ENCODE measurements at regions not wholly inside any gene's neighbourhood (a gene's known extent, or its start where the extent isn't known, plus 50 kb on each side); places are given as distances from the start of the nearest gene placed in this dataset.

DNA sequence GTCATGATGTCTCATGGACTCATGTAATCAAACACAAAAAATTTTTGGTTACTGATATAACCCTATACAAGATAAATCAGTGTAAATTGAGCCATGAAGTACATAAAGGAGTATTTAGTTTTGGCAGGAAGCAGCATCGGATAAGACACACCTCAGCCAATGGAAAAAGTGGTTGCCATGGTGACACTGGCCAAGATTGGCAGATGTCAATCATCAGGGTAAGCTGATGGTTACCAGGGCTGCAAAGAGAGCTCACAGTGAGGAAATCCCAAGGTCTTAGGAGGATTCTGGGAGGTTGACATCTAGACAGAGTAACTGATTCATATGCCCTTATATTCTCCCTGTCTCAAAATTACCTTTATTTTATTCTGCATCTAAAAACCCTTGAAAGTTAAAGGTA, 203.8 kb upstream of the PCSK2 start:
- Histone ChIP-seq H3K36me3 (ENCODE audit: control insufficient read depth, low read depth, low read length) (no peaks in the 10 kb centered on the region), H3K4me3 (ENCODE audit: low read length) (no peak overlapping the region), H3K4me1 (ENCODE audit: control insufficient read depth, low read depth, low read length) (peaks cover 38% of the 10 kb centered on the region), H3K9ac (ENCODE audit: low read length) (no peak overlapping the region), H3K27me3 (ENCODE audit: control insufficient read depth, insufficient read depth, low read length) (no peaks in the 10 kb centered on the region), H3K9me3 (ENCODE audit: control insufficient read depth, low read depth, low read length) (peaks cover 1% of the 10 kb centered on the region), H3K27ac (ENCODE audit: low read length) (no peak overlapping the region)

DNA sequence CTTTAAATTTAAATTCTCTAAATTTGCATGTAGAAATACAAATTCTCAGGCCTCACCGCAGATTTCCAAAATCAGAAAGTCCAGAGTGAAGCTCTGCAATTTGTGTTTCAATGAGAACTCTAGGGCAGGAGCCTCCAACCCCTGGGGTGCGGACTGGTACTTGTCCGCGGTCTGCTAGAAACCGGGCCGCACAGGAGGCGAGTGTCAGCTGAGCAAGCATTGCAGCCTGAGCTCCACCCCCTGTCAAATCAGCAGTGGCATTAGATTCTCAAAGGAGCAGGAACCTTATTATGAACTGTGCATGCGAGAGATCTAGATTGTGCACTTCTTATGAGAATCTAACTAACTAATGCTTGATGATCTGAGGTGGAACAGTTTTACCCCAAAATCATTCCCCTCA, 203.0 kb upstream of the PCSK2 start:
- peaks cover 6% of the 10 kb centered on the region for H3K9me3 ChIP-seq (ENCODE audit: control insufficient read depth, low read depth, low read length)
- no peaks in the 10 kb centered on the region for H3K36me3 ChIP-seq (ENCODE audit: control insufficient read depth, low read depth, low read length)
- H3K4me3 ChIP-seq (ENCODE audit: low read length): peak overlapping the region; percentile 19
- peaks cover 38% of the 10 kb centered on the region for H3K4me1 ChIP-seq (ENCODE audit: control insufficient read depth, low read depth, low read length)
- H3K27ac ChIP-seq (ENCODE audit: low read length): no peak overlapping the region
- H3K9ac ChIP-seq (ENCODE audit: low read length): no peak overlapping the region
- H3K27me3 ChIP-seq (ENCODE audit: control insufficient read depth, insufficient read depth, low read length): no peaks in the 10 kb centered on the region

- no peaks in the 10 kb centered on the region for H3K27me3 ChIP-seq (ENCODE audit: control insufficient read depth, insufficient read depth, low read length)
- peak overlapping the region; percentile 32 for H3K27ac ChIP-seq (ENCODE audit: low read length)
- H3K4me1 ChIP-seq (ENCODE audit: control insufficient read depth, low read depth, low read length): peaks cover 38% of the 10 kb centered on the region
- H3K36me3 ChIP-seq (ENCODE audit: control insufficient read depth, low read depth, low read length): no peaks in the 10 kb centered on the region
- H3K4me3 ChIP-seq (ENCODE audit: low read length): peak overlapping the region; percentile 19
- no peak overlapping the region for H3K9ac ChIP-seq (ENCODE audit: low read length)
- peaks cover 6% of the 10 kb centered on the region for H3K9me3 ChIP-seq (ENCODE audit: control insufficient read depth, low read depth, low read length)
Observed at GRCh38 chr20:17024513-17025119, 202.2 kb upstream of the PCSK2 start.

DNA sequence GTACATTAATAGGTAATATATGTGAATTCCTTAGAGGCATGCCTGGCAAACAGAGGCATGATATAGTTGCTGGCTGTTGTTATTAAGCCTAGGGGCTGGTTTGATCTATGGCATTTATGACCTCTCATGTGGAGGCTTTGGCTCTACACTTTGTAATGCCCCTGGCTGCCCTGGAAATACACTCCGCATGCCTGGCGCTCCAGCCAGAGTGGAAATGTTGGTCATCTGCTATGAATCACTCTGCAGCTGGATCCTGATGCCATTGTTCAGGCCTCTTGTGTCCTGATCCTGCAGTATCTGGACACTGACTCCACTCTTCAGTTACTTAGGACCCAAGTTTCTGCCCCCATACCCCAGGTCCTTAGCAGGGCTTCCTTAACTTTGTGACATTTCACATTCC, 200.5 kb upstream of the PCSK2 start:
- Histone ChIP-seq H3K36me3 (ENCODE audit: control insufficient read depth, low read depth, low read length) (no peaks in the 10 kb centered on the region), H3K4me3 (ENCODE audit: low read length) (no peak overlapping the region), H3K9ac (ENCODE audit: low read length) (no peak overlapping the region), H3K9me3 (ENCODE audit: control insufficient read depth, low read depth, low read length) (peaks cover 6% of the 10 kb centered on the region), H3K27me3 (ENCODE audit: control insufficient read depth, insufficient read depth, low read length) (no peaks in the 10 kb centered on the region), H3K4me1 (ENCODE audit: control insufficient read depth, low read depth, low read length) (peaks cover 38% of the 10 kb centered on the region), H3K27ac (ENCODE audit: low read length) (no peak overlapping the region)

GRCh38 chr20:17029698-17030097, 197.1 kb upstream of the PCSK2 start:
- no peaks in the 10 kb centered on the region for H3K36me3 ChIP-seq (ENCODE audit: control insufficient read depth, low read depth, low read length)
- H3K27me3 ChIP-seq (ENCODE audit: control insufficient read depth, insufficient read depth, low read length): no peaks in the 10 kb centered on the region
- H3K4me1 ChIP-seq (ENCODE audit: control insufficient read depth, low read depth, low read length): peaks cover 16% of the 10 kb centered on the region
- H3K9ac ChIP-seq (ENCODE audit: low read length): no peak overlapping the region
- peaks cover 6% of the 10 kb centered on the region for H3K9me3 ChIP-seq (ENCODE audit: control insufficient read depth, low read depth, low read length)
- H3K4me3 ChIP-seq (ENCODE audit: low read length): no peak overlapping the region
- no peak overlapping the region for H3K27ac ChIP-seq (ENCODE audit: low read length)

GRCh38 chr20:17036541-17036940, 190.3 kb upstream of the PCSK2 start:
- no peaks in the 10 kb centered on the region for H3K27me3 ChIP-seq (ENCODE audit: control insufficient read depth, insufficient read depth, low read length)
- H3K4me1 ChIP-seq (ENCODE audit: control insufficient read depth, low read depth, low read length): no peaks in the 10 kb centered on the region
- H3K9me3 ChIP-seq (ENCODE audit: control insufficient read depth, low read depth, low read length): no peaks in the 10 kb centered on the region
- no peak overlapping the region for H3K9ac ChIP-seq (ENCODE audit: low read length)
- no peak overlapping the region for H3K4me3 ChIP-seq (ENCODE audit: low read length)
- H3K27ac ChIP-seq (ENCODE audit: low read length): no peak overlapping the region
- H3K36me3 ChIP-seq (ENCODE audit: control insufficient read depth, low read depth, low read length): no peaks in the 10 kb centered on the region

DNA sequence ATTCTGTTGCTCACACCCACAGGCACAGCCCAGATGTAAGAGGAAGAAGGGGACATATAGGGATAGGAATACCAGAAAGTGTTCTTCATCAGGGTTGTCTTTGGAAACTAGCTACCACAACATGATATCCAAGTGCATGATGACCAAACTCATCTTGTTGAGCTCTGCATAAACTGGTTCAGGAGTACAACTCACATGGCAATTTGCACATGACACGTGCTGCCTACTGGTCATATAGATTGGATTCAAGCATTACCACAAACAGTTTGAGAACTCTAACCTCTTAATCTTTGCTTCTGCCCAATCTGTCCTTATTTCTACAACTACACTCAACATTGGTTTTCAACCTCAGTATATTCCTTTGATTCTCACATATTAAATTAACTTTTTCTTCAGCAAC, 184.7 kb upstream of the PCSK2 start:
- Histone ChIP-seq H3K4me1 (ENCODE audit: control insufficient read depth, low read depth, low read length) (no peaks in the 10 kb centered on the region), H3K36me3 (ENCODE audit: control insufficient read depth, low read depth, low read length) (no peaks in the 10 kb centered on the region), H3K27me3 (ENCODE audit: control insufficient read depth, insufficient read depth, low read length) (no peaks in the 10 kb centered on the region), H3K9me3 (ENCODE audit: control insufficient read depth, low read depth, low read length) (no peaks in the 10 kb centered on the region), H3K4me3 (ENCODE audit: low read length) (no peak overlapping the region), H3K27ac (ENCODE audit: low read length) (no peak overlapping the region), H3K9ac (ENCODE audit: low read length) (no peak overlapping the region)

DNA sequence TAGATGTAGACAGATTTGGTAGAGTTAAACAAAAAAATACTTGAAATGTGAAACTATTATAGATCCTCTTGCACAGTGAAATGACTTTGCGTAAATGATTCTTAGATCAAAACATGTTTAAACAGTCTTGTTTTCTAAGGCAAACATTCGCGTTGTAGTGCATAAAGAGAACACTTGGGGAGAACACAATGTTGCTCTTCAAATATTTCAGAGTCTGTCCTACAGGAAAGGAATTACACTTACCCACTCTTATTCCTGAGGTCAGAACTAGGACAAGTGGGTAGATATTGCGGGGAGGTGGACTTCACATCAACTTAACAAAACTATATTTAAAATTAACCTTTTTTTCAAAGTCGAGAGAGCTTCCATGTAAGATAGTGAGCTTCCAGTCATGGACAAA, 183.5 kb upstream of the PCSK2 start:
- Histone ChIP-seq H3K9me3 (ENCODE audit: control insufficient read depth, low read depth, low read length) (no peaks in the 10 kb centered on the region), H3K36me3 (ENCODE audit: control insufficient read depth, low read depth, low read length) (no peaks in the 10 kb centered on the region), H3K27ac (ENCODE audit: low read length) (no peak overlapping the region), H3K27me3 (ENCODE audit: control insufficient read depth, insufficient read depth, low read length) (no peaks in the 10 kb centered on the region), H3K9ac (ENCODE audit: low read length) (no peak overlapping the region), H3K4me1 (ENCODE audit: control insufficient read depth, low read depth, low read length) (no peaks in the 10 kb centered on the region), H3K4me3 (ENCODE audit: low read length) (no peak overlapping the region)

GRCh38 chr20:17044891-17045290, 181.9 kb upstream of the PCSK2 start:
- no peaks in the 10 kb centered on the region for H3K4me1 ChIP-seq (ENCODE audit: control insufficient read depth, low read depth, low read length)
- no peaks in the 10 kb centered on the region for H3K9me3 ChIP-seq (ENCODE audit: control insufficient read depth, low read depth, low read length)
- H3K27ac ChIP-seq (ENCODE audit: low read length): no peak overlapping the region
- H3K36me3 ChIP-seq (ENCODE audit: control insufficient read depth, low read depth, low read length): no peaks in the 10 kb centered on the region
- H3K9ac ChIP-seq (ENCODE audit: low read length): no peak overlapping the region
- no peak overlapping the region for H3K4me3 ChIP-seq (ENCODE audit: low read length)
- no peaks in the 10 kb centered on the region for H3K27me3 ChIP-seq (ENCODE audit: control insufficient read depth, insufficient read depth, low read length)

DNA sequence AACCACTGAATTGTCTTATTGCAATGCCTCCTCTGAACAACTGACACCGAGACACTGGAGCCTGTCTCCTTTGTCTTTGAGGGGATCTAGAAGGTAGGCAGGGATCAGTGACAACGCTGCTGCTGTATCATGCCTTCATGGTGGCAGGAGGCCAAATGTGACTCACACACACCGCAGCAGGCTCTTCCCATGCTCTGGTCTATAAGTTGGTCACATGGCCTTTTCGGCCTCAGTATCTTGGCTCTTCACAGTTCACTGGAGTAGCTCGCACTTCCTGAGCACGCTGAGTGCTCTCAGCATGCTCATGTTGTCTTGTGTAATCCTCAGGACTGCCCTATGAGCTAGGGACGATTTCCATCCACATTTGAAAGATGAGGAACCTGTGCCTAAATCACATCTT, 167.4 kb upstream of the PCSK2 start:
- no peak overlapping the region for H3K9ac ChIP-seq (ENCODE audit: low read length)

DNA sequence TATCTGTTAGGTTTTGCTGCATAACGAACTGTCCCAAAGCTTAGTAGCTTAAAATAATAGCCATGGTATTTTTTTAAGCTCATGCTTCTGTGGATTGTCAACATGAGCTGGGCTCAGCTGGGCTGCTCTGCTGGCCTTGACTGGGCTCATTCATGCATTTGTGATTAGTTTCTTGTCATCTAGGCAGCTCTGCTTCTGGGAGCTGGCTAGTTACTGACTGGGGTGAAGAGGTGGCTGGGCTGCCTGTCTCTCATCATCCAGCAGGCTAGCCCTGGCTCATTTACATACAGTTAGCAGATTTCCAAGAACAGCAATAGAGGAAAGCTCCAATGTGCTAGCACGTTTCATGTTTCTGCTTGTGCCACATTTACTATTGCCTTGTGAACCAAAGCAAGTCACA, 165.1 kb upstream of the PCSK2 start:
- Histone ChIP-seq H3K36me3 (ENCODE audit: control insufficient read depth, low read depth, low read length) (no peaks in the 10 kb centered on the region), H3K4me1 (ENCODE audit: control insufficient read depth, low read depth, low read length) (no peaks in the 10 kb centered on the region), H3K27me3 (ENCODE audit: control insufficient read depth, insufficient read depth, low read length) (no peaks in the 10 kb centered on the region), H3K9me3 (ENCODE audit: control insufficient read depth, low read depth, low read length) (no peaks in the 10 kb centered on the region), H3K9ac (ENCODE audit: low read length) (no peak overlapping the region), H3K27ac (ENCODE audit: low read length) (no peak overlapping the region), H3K4me3 (ENCODE audit: low read length) (no peak overlapping the region)

More for the DNA sequence above, 167.4 kb upstream of the PCSK2 start:
- Histone ChIP-seq H3K4me3 (ENCODE audit: low read length) (no peak overlapping the region), H3K27ac (ENCODE audit: low read length) (no peak overlapping the region), H3K36me3 (ENCODE audit: control insufficient read depth, low read depth, low read length) (no peaks in the 10 kb centered on the region), H3K27me3 (ENCODE audit: control insufficient read depth, insufficient read depth, low read length) (no peaks in the 10 kb centered on the region), H3K4me1 (ENCODE audit: control insufficient read depth, low read depth, low read length) (no peaks in the 10 kb centered on the region), H3K9me3 (ENCODE audit: control insufficient read depth, low read depth, low read length) (no peaks in the 10 kb centered on the region)

DNA sequence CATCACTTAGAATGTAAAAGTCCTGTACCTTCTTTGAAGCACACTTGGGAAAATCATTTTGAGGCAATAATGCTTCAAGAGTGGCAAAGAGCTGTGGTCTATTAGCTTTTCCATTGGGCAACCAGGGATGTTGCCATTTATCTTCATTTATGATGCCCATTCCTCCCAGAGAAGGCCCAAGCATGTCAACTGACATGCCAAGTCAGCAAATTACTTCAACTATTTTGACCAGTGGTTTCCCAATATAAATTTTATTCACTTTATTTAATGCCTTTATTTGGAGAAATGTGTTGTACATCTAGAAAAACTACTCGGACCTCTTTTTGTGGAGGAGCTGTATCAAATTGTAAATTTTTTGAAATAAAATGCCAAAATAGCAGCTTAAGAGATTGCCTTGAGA, 164.1 kb upstream of the PCSK2 start:
- Histone ChIP-seq H3K27me3 (ENCODE audit: control insufficient read depth, insufficient read depth, low read length) (no peaks in the 10 kb centered on the region), H3K4me3 (ENCODE audit: low read length) (no peak overlapping the region), H3K36me3 (ENCODE audit: control insufficient read depth, low read depth, low read length) (no peaks in the 10 kb centered on the region), H3K4me1 (ENCODE audit: control insufficient read depth, low read depth, low read length) (peaks cover 6% of the 10 kb centered on the region), H3K9me3 (ENCODE audit: control insufficient read depth, low read depth, low read length) (no peaks in the 10 kb centered on the region), H3K27ac (ENCODE audit: low read length) (no peak overlapping the region), H3K9ac (ENCODE audit: low read length) (no peak overlapping the region)
